ENCODE measurements at regions not wholly inside any gene's neighbourhood (a gene's known extent, or its start where the extent isn't known, plus 50 kb on each side); places are given as distances from the start of the nearest gene placed in this dataset.

DNA sequence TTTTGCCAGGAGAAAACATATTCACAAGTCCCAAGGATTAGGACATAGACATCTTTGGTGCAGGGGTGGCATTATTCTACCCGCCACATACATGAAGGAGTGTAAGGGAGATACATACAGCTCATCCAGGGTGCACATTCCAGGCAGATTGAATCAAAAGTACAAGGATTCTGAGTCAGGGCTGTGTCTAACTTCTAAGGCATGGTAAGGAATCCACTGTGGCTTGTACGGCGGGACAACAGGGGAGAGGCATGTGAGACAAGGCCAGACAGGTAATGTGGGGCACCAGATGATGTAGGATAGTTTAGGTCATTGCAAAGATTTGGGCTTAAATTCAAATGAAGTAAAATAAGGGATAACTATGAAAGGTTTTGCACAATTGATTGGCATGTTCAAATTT, 780.9 kb downstream of the C6orf118 start:
- TF ChIP-seq CTCF (conservative IDR thresholded peaks at IDR 0.05; ENCODE audit: low read length), result no peak
- no peak for TF ChIP-seq EZH2phosphoT487 (IDR thresholded peaks at IDR 0.05; ENCODE audit: borderline replicate concordance)
